Astrocyte of the cerebellum (primary cell): ENCODE measurements at regions not wholly inside any gene's neighbourhood (a gene's known extent, or its start where the extent isn't known, plus 50 kb on each side); places are given as distances from the start of the nearest gene placed in this dataset.

Experiments
- DNase-seq: peaks from one replicate; pipeline ENCODE4 v3.0.0-alpha.2; 2011; ENCODE audit warnings: low read depth
- H3K4me3 ChIP-seq: 2 replicates; pipeline ENCODE4 v1.5.1; 2011; ENCODE audit warnings: mild to moderate bottlenecking, low read depth, low read length, moderate library complexity
- in situ Hi-C: cut with HindIII; loops from 2 replicates; pipeline ENCODE4 v1.10.0; 2017; ENCODE audit warnings: low sequenced_read_pairs
- TF ChIP-seq, protein P1 (sequence below): IDR thresholded peaks from 2 replicates; pipeline ENCODE4 v1.5.1; 2012; ENCODE audit warnings: low read length, low read depth, moderate library complexity, mild to moderate bottlenecking; ENCODE audit errors: missing control alignments

DNA sequence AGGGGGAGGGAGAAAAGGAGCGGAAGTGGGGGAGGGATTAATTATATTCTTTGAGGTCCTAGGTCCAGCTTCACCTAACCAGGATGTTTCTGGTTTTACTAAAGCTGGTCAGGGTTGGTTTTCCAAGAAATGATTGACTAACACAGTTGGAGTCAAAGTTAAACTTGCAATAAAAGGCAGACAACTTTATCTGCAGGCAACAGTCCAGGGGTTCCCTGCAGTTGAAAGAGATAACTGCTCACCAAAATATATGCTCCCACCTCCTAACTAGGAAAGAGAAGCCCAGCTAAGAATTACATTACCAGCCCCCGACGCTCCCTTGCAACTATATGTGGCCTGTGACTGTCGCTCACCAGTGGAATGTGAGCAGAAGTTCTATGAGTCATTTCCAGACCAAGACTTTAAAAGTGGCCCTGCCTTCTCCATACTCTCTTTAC, 140.0 kb upstream of the PKDCC start:
- H3K4me3 ChIP-seq: no peak overlapping the region
- in situ Hi-C loops: no loop called here
- TF ChIP-seq, protein P1, sequence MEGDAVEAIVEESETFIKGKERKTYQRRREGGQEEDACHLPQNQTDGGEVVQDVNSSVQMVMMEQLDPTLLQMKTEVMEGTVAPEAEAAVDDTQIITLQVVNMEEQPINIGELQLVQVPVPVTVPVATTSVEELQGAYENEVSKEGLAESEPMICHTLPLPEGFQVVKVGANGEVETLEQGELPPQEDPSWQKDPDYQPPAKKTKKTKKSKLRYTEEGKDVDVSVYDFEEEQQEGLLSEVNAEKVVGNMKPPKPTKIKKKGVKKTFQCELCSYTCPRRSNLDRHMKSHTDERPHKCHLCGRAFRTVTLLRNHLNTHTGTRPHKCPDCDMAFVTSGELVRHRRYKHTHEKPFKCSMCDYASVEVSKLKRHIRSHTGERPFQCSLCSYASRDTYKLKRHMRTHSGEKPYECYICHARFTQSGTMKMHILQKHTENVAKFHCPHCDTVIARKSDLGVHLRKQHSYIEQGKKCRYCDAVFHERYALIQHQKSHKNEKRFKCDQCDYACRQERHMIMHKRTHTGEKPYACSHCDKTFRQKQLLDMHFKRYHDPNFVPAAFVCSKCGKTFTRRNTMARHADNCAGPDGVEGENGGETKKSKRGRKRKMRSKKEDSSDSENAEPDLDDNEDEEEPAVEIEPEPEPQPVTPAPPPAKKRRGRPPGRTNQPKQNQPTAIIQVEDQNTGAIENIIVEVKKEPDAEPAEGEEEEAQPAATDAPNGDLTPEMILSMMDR: no peak
- DNase-seq: no peak

DNA sequence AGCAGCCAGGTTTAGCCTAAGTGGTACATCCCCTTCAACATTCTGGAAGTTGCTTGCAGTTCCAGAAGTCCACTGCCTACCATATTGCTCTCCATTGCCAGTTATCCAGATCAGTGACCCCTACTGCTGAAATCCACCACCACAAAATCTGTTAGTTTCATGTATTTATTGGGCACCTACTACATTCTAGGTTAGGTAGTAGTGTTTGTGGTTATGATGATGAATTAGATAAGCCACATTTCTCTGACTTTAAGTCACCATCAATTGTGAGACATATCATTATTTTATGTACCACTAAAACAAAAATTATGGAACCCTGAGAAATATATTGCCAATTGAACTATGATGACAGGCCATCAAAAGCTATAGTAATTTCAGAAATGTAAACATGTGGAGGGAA, 139.5 kb upstream of the PKDCC start:
- TF ChIP-seq, protein P1: no peak
- no peak overlapping the region for H3K4me3 ChIP-seq
- in situ Hi-C loops: no loop called here
- DNase-seq: no peak

DNA sequence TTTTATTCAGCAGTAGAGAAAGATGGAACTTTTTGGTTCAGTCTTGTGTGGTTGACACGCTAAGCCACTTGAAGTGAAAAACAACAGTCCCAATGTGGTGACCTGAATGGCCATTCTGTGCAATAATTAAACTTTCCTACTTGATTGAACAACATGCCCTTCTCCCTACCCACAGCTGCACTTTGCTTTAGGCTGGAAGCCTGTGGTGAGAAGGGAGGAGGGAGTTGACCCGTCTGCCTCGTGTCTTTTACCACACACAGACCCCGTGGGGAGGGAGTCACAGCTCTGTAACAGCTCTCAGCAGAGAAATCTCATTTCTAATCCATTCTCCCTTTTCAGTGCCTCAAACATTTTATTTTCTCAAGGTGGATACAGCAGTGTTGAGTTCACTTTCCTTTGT, 138.2 kb upstream of the PKDCC start:
- in situ Hi-C loops: no loop called here
- DNase-seq: no peak
- TF ChIP-seq, protein P1: no peak
- H3K4me3 ChIP-seq: no peak overlapping the region

DNA sequence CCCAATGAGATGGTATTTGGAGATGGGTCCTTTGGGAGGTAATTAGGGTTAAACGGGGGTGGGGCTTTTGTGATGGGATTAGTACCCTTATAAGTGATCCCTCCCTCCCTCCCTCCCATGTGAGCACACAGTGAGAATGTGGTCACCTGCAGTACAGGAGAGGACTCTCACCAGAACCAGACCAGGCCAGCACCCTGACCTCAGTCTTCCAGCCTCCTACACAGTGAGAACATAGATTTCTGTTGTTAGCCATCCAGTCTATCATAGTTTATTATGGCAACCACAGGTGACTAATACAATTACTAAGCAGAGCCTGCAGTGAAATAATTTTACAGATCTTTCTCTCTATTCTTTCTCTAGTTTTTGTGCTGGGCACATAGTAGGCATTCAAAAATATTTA, 137.7 kb upstream of the PKDCC start:
- in situ Hi-C loops: no loop called here
- DNase-seq: no peak

DNA sequence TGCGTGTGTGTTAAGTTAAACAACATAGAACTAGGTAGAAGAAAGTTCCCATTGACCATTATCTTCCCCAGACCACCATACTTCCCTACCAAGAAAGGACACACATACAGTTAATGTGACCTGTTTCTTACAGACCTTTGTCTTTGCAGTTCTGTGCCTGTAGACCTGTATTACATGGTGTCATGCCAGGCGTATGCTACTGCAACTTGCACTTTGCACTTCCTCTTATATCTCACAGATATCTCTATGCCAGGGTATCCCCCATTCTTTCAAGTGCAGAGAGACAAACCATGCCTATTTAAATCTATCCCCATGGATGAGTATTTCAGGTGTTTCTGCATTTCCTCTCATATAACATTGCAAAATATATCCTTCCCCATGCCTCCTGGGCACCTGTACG, 136.8 kb upstream of the PKDCC start:
- no peak for DNase-seq
- in situ Hi-C loops: no loop called here
- no peak overlapping the region for H3K4me3 ChIP-seq
- TF ChIP-seq, protein P1: no peak

More for the DNA sequence above, 137.7 kb upstream of the PKDCC start:
- no peak overlapping the region for H3K4me3 ChIP-seq
- TF ChIP-seq, protein P1: no peak

DNA sequence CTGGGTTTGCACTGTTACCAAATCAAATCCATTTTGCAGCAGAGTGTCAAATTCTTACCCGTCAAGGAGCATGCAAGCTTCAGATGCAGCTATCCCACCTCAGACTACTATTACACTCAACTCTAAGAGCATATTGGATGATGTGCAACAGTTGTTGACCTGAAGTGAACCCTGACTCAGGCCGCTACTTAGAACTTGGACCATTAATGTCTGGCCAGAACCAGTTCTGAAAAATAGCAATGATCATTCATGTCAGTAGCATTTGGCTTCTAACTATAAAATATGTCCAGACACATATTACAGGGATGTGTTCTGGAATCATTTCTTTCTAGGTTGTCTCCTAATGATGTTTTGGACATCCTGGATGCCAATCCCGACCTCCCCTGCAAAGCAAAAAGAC, 135.5 kb upstream of the PKDCC start:
- H3K4me3 ChIP-seq: no peak overlapping the region
- TF ChIP-seq, protein P1: no peak
- in situ Hi-C loops: no loop called here
- no peak for DNase-seq

DNA sequence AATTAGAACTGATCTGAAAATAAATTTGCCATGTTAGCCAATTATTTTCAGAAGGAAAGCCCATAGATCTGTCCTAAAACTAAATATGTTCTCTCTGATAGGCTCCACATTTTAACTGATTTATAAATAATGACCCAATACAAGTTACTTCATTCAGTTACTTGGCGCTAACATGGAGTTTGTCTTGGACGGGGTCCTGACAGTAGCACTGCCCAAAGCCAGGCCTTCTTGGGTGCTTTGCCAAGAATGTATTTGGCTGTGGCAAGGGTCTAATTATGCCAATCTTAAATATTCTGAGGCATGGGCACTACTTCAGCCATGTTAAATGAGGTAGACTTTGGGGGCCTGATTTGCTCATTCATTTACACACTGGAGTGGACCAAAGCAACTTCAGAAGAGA, 135.0 kb upstream of the PKDCC start:
- no peak for DNase-seq
- in situ Hi-C loops: no loop called here
- TF ChIP-seq, protein P1: no peak
- no peak overlapping the region for H3K4me3 ChIP-seq
